Transverse colon (tissue), 4 donors: ENCODE measurements at regions not wholly inside any gene's neighbourhood (a gene's known extent, or its start where the extent isn't known, plus 50 kb on each side); places are given as distances from the start of the nearest gene placed in this dataset.

Experiments
- DNase-seq: peaks from one replicate; pipeline ENCODE4 v3.0.0-alpha.2; 2019
- H3K27ac ChIP-seq, 4 donors: fragments of 200-600 bp; sonication (generic); 2 replicates each; pipeline ENCODE4 v1.5.1; 2016 to 2018; ENCODE audit warnings: inconsistent platforms in 4 of 4
- H3K27me3 ChIP-seq: fragments of 200-600 bp; sonication (generic); 2 replicates; pipeline ENCODE4 v1.5.1; 2017; ENCODE audit warnings: inconsistent platforms
- H3K36me3 ChIP-seq, 4 donors: fragments of 200-600 bp; sonication (generic); 2 replicates each; pipeline ENCODE4 v1.5.1; 2017 to 2019; ENCODE audit warnings: inconsistent platforms in 4 of 4
- H3K4me1 ChIP-seq, 4 donors: fragments of 200-600 bp; sonication (generic); 2 replicates each; pipeline ENCODE4 v1.5.1; 2017 to 2020; ENCODE audit warnings: inconsistent platforms in 4 of 4
- H3K4me3 ChIP-seq, 4 donors: fragments of 200-600 bp; sonication (generic); 1 replicate in 1 of 4; 2 replicates in 3 of 4; pipeline versions ENCODE4 v1.5.1 to v1.6.1; 2017 to 2019; ENCODE audit warnings: inconsistent platforms in 4 of 4
- H3K9me3 ChIP-seq, 2 donors: fragments of 200-600 bp; sonication (generic); 2 replicates each; pipeline ENCODE4 v1.5.1; 2017 to 2019; ENCODE audit warnings: inconsistent platforms in 2 of 2
- CTCF ChIP-seq, 5 experiments: fragments of 200-600 bp in 3 of 5; fragments of 450-650 bp in 2 of 5; sonication (generic) in 3 of 5; IDR thresholded peaks; 1 replicate in 2 of 5; 2 replicates in 3 of 5; pipeline ENCODE4 v1.5.1; 2016 to 2017; ENCODE audit warnings: antibody characterized with exemption in 5 of 5, inconsistent platforms in 3 of 5, mild to moderate bottlenecking in 2 of 5, moderate library complexity in 1 of 5
- EP300 ChIP-seq: sonication (generic); formaldehyde crosslinking; IDR thresholded peaks from one replicate; pipeline ENCODE4 v1.6.1; 2017; ENCODE audit warnings: antibody characterized with exemption, low read depth
- POLR2A ChIP-seq: fragments of 450-650 bp; IDR thresholded peaks from one replicate; pipeline ENCODE4 v1.6.1; 2016; ENCODE audit warnings: antibody characterized with exemption, mild to moderate bottlenecking, moderate library complexity
- POLR2AphosphoS5 ChIP-seq, 3 donors: sonication (generic); formaldehyde crosslinking; IDR thresholded peaks; one replicate each; pipeline ENCODE4 v1.6.1; 2016; ENCODE audit warnings: antibody characterized with exemption in 3 of 3
- WGBS, 2 donors: methylation state at CpG; one replicate each; pipeline ENCODE4 v1.1.5; 2018; ENCODE audit warnings: low coverage in 1 of 2; 5-methylcytosine and 5-hydroxymethylcytosine counted together
- in situ Hi-C, 4 donors: fragments of 200-750 bp; cut with MboI; loops; one replicate each; pipeline versions ENCODE4 v1.15.0 to v1.15.1; 2017; ENCODE audit warnings: low sequenced_read_pairs in 3 of 4, low pct_ligation_motif_present in 1 of 4, low pct_unique_long_range_greater_than_20kb in 1 of 4
- intact Hi-C: fragments of 100-400 bp; cut with DNase I; formaldehyde crosslinking; loops from one replicate; pipeline ENCODE4 v1.15.1; 2023; ENCODE audit warnings: low total_unique reads

- Histone ChIP-seq H3K36me3 (no peaks in the 10 kb centered on the region), H3K4me1 (no peaks in the 10 kb centered on the region), H3K27ac (no peak overlapping the region), H3K4me3 (no peak overlapping the region), H3K27me3 (no peaks in the 10 kb centered on the region), H3K9me3 (no peaks in the 10 kb centered on the region)
- WGBS, 2 donors = 83% methylated on average over 2 of the region's 2 CpGs; no CpG with 5 or more reads in 1 of the 2 donors
- TF ChIP-seq POLR2AphosphoS5 (IDR thresholded peaks at IDR 0.05) (no peak), POLR2A (no peak), CTCF (IDR thresholded peaks at IDR 0.05) (no peak), EP300 (no peak)
- DNase-seq = no peak
- in situ Hi-C loops (no loop called here), intact Hi-C loops (no loop called here)
These were observed 240.0 kb upstream of the BLID start for GRCh38 chr11:122355968-122356367.

- no peaks in the 10 kb centered on the region for H3K4me1 ChIP-seq
- no peak overlapping the region for H3K4me3 ChIP-seq
- intact Hi-C loops = no loop called here
- no peaks in the 10 kb centered on the region for H3K36me3 ChIP-seq
- WGBS, 2 donors = 69 to 79% methylated on average over 3 of the region's 3 CpGs
- in situ Hi-C loops = no loop called here
- no peak for TF ChIP-seq CTCF (IDR thresholded peaks at IDR 0.05)
- no peak for TF ChIP-seq POLR2AphosphoS5 (IDR thresholded peaks at IDR 0.05)
- no peak for TF ChIP-seq POLR2A
- no peak for TF ChIP-seq EP300
- DNase-seq = no peak
- no peaks in the 10 kb centered on the region for H3K9me3 ChIP-seq
- no peaks in the 10 kb centered on the region for H3K27me3 ChIP-seq
- no peak overlapping the region for H3K27ac ChIP-seq
These were observed 238.1 kb upstream of the BLID start for GRCh38 chr11:122354025-122354697.

GRCh38 chr11:122353561-122353960 lies 237.5 kb upstream of the BLID start:
- Histone ChIP-seq H3K4me1 (no peaks in the 10 kb centered on the region), H3K36me3 (no peaks in the 10 kb centered on the region), H3K27ac (no peak overlapping the region), H3K9me3 (no peaks in the 10 kb centered on the region), H3K4me3 (no peak overlapping the region), H3K27me3 (no peaks in the 10 kb centered on the region)
- TF ChIP-seq EP300 (no peak), POLR2A (no peak), CTCF (IDR thresholded peaks at IDR 0.05) (no peak), POLR2AphosphoS5 (IDR thresholded peaks at IDR 0.05) (no peak)
- intact Hi-C loops (no loop called here), in situ Hi-C loops (no loop called here)
- WGBS, 2 donors = 87 to 94% methylated on average over 4 of the region's 4 CpGs
- no peak for DNase-seq

- DNase-seq = no peak
- 85 to 89% methylated on average over 4 to 9 of the region's 9 CpGs for WGBS, 2 donors
- Histone ChIP-seq H3K4me1 (no peaks in the 10 kb centered on the region), H3K4me3 (no peak overlapping the region), H3K36me3 (no peaks in the 10 kb centered on the region), H3K27me3 (no peaks in the 10 kb centered on the region), H3K27ac (no peak overlapping the region), H3K9me3 (no peaks in the 10 kb centered on the region)
- intact Hi-C loops (no loop called here), in situ Hi-C loops (no loop called here)
- TF ChIP-seq CTCF (IDR thresholded peaks at IDR 0.05) (no peak), POLR2A (no peak), POLR2AphosphoS5 (IDR thresholded peaks at IDR 0.05) (no peak), EP300 (no peak)
These were observed 232.8 kb upstream of the BLID start for GRCh38 chr11:122348659-122349409.
